HG03108 (cell line): ENCODE measurements at regions not wholly inside any gene's neighbourhood (a gene's known extent, or its start where the extent isn't known, plus 50 kb on each side); places are given as distances from the start of the nearest gene placed in this dataset.
"Not testable (repeated sequence)": the region's sequence is repeated elsewhere in the genome, so short reads cannot be mapped to it uniquely, and the experiment has no call there.

Source experiments
- ATAC-seq: cut with Tn5 transposase; IDR thresholded peaks from one replicate; pipeline ENCODE4 v1.9.1; 2021; ENCODE audit warnings: moderate library complexity; ENCODE audit not compliant: unreplicated experiment

DNA sequence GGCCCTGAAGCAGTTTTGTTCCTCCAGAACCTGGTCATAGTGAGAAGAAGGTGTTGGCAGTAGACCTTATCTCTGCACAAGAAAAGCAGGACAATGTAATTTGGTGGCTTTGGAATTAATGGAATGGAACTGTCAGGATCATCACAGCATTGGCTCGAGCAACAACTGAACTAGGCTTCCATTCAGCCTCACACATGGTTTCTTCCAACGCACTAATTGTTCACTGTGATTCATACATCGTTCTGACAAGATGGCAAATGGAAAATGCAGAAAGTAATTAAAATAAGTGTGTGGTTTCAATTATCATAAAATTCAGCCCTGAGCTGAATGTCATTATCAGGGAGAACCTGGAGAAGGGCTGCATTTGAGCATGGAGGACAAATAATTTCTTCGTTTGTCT lies 80.6 kb downstream of the MFSD1 start:
- no peak for ATAC-seq

DNA sequence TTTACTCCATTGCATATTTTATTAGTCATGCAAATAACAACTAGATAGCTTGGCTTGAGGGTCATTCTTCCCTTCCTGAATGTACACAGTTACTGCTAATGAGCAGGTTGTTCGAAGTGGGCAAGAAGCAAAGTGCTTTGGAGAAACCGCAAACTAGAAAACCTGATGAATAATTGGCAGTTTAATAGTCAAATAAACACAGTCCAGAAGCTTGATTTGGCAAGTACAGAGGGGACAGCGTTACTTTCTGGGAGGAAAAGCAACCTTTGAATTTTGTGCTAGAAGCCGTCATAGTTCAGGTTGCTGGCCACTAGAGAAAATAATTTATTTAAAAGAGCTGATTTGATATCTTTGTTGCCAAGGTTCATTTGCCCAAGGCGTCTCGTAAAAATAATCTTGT lies 94.9 kb downstream of the MFSD1 start:
- no peak for ATAC-seq

GRCh38 chr3:158906749-158907148 lies 104.9 kb downstream of the MFSD1 start:
- ATAC-seq, result no peak

- ATAC-seq, result no peak
Measured at GRCh38 chr3:158908187-158908734, 106.4 kb downstream of the MFSD1 start.

DNA sequence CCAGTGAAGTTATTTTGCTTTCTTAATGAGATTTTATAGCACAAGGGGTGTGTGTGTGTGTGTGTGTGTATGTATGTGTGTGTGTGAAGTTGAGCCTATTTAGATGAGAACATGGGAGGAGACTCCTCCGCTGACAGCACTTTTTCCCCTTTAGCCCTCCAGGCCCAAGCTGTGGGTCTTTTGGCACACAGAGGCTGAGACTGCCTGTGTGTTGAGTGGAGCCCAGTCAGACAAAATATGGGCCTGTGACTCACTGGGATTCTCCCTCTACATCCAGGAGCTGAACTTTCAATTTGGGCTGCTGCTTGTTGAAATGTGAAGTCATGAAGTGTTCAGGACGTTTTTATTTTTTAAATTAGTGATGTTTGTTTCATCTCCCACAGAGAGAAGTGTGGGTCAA lies 108.0 kb downstream of the MFSD1 start:
- no peak for ATAC-seq

DNA sequence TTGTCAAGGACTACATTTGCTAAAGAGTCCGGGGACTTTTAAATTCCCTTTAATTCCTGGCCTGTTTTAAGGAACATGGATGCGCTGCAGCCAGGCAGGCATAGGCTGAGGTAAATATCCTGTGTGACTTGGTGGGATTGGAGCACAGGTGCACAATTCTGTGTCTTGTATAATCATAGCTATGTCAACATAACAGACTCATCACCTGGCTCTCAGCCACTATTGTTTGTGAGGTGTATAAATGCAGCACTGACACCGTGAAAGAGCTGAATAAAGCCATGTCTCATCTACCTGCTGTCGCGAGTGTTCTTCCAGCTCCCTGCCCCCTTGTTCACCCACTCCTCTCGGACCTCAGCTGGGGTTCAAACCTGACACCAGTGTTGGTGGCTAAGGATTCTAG lies 109.7 kb downstream of the MFSD1 start:
- ATAC-seq, result no peak

- no peak for ATAC-seq
Measured at GRCh38 chr3:158912188-158912587, 110.3 kb downstream of the MFSD1 start.

GRCh38 chr3:158912621-158913020 lies 110.8 kb downstream of the MFSD1 start:
- no peak for ATAC-seq

- no peak for ATAC-seq
Measured at GRCh38 chr3:158916111-158916510, 114.3 kb downstream of the MFSD1 start.

DNA sequence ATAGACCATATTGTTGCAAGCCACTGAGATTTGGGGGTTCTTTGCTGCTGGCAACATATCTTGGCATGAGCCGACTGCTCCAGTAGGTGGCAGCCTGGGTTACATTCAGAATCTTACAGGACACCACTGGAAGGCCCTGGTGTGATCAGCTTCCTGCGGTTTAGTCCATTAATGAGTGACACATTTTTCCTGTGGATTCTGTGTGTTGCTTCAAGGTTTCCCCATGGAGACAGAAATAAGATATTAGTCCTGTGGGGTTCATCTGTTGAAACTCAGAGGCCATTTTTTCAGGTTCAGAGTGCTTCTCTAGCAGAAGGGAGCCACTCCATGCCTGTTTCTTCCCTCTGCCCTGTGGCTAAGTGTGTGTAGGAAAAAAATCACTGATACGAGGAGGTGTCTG lies 116.2 kb downstream of the MFSD1 start:
- no peak for ATAC-seq

DNA sequence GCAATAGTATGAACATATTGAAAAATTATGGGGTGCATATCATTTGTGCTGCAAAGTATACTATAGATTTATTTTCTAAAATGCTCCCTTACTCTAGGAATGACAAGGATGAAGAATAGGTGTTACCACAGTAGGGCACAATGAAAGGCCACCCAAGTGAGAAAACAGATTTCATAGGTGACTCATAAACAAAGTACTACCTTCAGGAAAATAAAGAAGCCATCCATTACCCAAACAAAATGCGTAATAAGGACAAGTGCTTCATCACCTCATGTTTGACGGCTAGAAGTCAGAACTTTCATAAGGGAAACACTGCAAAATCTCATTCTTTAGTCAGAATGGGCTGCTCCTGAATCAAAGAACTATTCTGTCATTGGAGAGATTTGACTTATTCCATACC lies 116.6 kb downstream of the MFSD1 start:
- no peak for ATAC-seq

DNA sequence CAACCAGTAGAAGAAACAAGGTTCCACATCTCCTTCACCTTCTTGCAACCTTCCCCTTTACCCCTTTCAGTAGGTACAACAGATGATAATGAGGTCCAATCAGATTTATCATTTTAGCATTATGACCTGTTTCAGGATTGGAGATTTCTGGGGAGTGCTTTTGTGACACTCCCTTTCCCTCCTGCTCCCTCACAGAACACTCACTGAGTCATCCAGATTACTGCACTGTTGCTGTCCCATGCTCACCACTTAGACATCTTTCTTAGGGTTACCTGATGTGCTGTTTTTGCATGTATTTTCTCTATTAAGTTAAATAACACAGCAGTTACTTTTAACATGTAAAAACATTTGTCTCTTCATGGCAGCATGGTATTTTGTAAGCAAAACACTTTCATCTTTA lies 118.5 kb downstream of the MFSD1 start:
- ATAC-seq, result no peak

- ATAC-seq, result no peak
Measured at GRCh38 chr3:158925021-158925420, 123.2 kb downstream of the MFSD1 start.

DNA sequence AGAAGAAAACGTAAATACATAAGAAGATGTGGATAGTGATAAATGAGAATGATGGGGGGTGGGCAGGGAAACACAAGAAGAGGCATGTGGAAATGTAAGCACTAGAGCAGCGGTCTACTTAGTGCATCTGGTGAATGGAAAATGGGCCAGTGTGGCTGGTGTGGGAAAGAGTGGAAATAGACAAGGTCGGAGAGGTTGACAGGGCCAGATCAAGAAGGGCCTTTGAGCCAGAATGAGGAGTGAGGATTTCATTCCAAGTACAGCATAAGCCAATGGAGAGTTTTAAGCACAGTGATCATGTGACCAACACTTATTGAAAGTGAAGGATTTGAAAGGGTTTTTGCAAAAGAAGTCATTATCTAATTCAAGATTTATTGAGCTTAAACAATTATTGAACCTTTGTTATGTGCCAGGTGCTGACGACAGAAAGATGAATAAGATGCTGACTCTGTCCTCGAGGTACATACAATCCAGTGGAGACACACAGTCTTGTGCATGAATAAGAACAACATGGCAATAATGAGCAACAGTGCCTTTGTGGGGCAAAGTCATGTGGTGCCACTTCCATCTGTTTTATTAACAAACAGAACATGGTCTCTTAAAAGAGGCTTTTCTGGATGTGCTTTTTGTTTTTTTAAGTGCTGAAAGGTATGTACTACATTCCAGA lies 124.1 kb downstream of the MFSD1 start:
- no peak for ATAC-seq

- ATAC-seq, result no peak
Measured at GRCh38 chr3:158935846-158936245, 134.0 kb downstream of the MFSD1 start.

DNA sequence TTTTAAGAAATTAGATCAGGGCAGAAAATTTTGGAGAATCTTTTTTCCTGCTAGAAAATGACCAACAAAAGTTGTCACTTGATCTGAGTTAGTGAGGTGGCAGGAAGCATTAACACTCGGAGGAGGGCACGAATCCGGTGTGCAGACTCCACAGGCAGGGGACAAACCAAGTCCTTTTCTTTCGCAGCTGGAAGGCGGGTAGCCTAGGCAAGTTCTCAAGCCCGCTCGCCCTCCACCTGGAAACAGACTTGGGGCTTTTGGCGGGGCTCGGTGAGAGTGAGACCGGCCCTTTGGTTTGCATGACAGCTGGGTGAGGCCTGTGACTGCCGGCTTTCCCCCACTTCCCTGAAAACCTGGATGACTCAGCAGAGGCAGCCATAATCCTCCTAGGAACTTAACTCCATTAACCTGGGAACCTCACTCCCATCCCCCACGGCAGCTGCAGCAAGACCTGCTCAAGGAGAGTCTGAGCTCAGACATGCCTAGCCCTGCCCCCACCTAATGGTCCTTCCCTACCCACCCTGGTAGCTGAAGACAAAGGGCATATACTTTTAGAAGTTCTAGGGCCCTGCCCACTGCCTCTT lies 134.8 kb downstream of the MFSD1 start:
- no peak for ATAC-seq

DNA sequence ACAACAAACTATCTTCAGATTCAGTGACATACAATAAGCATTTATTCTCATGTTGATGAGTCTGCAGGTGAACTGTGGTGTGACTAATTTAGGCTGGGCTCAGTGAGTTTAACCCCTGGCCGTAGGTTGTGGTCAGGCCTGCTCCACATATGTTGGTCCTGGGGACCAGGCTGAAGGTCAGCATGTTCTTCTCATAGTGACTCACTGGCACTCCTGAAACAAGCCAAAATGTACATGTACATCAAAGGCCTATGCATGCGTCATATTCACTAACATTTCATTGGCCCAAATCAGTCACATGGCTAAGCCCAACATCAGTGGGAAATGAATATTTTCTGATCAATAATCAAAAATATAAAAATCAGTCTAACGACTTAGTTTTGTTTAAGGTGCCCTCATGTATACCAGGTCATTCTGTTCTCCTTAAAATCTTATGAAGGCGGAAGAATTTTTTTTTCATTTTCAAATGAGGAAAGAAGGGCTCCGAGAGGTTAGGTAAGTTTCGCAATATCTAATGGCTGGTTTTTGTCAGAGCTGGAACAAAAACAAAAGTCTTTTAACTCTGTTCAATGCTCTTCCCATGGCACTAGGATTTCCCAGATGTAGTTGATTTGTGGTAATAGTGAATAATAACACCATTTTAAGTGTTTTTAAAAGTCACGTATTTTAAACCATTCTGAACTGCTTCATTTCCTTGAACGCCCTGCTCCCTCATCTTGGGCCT lies 148.5 kb downstream of the MFSD1 start:
- no peak for ATAC-seq

DNA sequence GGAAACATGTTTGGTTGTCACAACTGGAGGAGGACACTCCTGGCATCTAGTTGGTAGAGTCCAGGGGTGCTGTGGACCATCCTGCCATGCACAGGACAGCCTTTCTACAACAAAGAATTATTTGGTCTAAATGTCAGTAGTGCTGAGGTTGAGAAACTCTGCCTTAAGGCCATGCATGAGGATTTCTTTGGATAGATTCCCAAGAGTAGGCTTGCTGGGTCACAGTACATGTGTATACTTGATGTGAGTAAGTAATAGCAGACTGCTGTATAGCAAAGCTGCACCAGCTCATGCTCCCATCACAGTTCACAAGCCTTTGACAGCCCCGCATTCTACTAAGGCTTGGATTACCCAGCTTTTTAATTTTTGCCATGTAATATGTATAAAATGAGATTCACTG lies 151.3 kb downstream of the MFSD1 start:
- no peak for ATAC-seq

DNA sequence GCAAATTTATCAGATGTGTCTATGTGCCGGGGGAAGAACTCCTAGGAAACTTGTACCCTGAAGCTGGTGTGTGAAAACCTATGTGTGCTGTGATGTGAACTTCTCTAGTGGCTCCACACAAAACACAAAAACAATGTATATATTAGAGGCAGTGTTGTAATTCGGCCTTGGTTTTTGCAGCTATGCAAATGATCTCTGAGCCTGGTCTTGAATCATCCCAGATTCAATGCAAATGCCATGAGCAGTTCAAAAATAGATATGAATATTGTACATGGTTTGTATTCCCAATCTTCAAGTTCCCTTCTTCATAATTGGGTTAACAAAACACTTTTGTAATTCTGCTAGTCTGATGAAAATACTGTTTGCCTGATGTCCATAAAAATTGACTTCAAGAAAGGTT lies 152.6 kb downstream of the MFSD1 start:
- no peak for ATAC-seq

DNA sequence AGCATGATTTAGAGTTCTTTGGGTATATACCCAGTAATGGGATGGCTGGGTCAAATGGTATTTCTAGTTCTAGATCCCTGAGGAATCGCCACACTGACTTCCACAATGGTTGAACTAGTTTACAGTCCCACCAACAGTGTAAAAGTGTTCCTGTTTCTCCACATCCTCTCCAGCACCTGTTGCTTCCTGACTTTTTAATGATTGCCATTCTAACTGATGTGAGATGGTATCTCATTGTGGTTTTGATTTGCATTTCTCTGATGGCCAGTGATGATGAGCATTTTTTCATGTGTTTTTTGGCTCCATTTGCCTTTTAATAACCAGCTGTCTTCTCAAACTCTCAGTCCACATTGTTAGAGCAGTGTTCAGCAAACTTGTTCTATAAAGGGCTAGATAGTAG lies 155.9 kb downstream of the MFSD1 start:
- not testable (repeated sequence) for ATAC-seq

DNA sequence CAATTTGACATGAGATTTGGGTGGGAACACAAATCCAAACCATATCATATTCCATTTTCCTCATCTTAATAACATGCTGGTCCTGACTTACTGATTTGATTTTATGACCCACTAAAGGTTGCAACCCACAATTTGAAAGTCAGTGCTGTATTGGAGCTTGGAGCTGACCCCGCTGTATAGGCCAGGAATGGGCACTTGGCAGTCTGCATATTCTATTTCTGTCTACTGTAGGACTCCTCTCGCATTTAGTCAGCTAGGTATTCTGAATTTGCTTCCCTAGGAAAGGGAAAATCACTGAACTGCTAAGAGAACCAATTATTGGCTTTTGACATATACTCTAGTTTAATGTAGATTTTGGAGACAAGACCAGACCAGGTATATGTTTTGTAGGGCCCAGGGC lies 157.0 kb downstream of the MFSD1 start:
- ATAC-seq, result no peak

- no peak for ATAC-seq
Measured at GRCh38 chr3:158961471-158961870, 159.6 kb downstream of the MFSD1 start.
